Left renal pelvis (tissue), 4 donors: ENCODE measurements at regions not wholly inside any gene's neighbourhood (a gene's known extent, or its start where the extent isn't known, plus 50 kb on each side); places are given as distances from the start of the nearest gene placed in this dataset.

ENCODE experiments used
- DNase-seq, 4 donors: peaks; one replicate each; pipeline ENCODE4 v3.0.0-alpha.2; 2013; ENCODE audit warnings: low read depth in 4 of 4, low spot score in 3 of 4

- DNase-seq, result no peak
These were observed 51.2 kb downstream of the FOXL3 start for GRCh38 chr7:340979-341694.

DNA sequence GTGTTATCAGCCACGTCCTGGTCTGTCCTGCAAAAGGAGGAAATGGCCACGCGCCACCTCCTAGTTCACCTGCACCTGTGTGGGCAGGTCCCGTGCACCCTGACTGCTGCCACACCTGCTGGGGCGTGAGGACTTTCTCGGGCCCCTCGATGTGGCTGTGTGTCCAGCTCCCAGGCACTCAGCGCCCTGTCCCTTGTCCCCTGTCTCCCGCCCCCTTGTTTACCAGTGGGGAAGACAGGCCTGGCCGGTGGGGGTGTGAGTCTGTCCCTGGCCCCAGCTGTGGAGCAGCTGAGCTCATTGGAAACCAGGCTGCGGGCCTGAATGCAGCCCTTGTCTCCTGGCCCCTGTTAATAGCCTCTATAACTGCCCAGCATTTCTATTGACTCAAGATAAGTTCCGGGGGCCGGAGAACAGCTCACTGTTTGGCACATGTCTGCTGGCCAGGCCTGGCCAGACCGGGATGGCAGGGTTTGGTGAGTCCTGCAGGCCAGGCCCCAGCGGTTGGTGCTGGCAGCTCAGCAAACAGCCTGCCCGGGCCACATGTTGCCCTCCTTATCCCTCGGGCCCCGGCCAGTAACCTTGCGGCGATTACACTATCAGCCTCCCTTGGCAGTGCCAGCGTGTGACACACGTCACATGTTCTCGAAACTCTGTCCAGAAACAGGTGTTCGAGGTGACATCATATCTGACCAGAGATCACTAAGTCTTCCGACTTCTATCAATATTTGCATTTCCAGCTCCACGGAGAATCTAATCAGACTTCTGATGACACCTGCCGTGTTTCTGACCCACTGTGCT, 52.1 kb downstream of the FOXL3 start:
- no peak for DNase-seq

- DNase-seq, result no peak
These were observed 52.8 kb downstream of the FOXL3 start for GRCh38 chr7:342681-343216.

- no peak for DNase-seq
These were observed 53.4 kb downstream of the FOXL3 start for GRCh38 chr7:343227-343822.

- DNase-seq, result no peak
These were observed 54.1 kb downstream of the FOXL3 start for GRCh38 chr7:343864-344607.

DNA sequence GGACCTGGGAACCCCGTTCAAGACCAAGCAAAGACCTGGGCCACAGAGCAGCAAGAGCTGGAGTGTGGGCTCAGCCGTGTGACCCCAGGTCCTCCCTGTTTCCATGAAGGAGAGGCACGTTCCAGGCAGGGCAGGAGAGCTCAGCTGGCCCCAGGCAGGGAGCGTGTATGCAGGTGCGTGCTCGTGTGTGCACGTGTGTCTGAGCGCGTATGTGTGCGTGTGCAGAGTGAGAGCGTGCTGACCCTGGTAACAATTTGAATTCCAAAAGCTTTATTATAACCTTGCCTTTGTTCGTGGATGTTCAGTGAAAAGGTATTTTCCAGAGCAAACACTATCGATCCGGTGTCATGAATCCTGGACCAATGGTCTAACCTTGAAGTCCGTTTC, 54.6 kb downstream of the FOXL3 start:
- DNase-seq, result no peak

GRCh38 chr7:346116-346898, 56.3 kb downstream of the FOXL3 start:
- DNase-seq, result no peak

GRCh38 chr7:347001-347590, 57.1 kb downstream of the FOXL3 start:
- DNase-seq, result no peak

- DNase-seq, result no peak
These were observed 57.9 kb downstream of the FOXL3 start for GRCh38 chr7:347644-348479.

DNA sequence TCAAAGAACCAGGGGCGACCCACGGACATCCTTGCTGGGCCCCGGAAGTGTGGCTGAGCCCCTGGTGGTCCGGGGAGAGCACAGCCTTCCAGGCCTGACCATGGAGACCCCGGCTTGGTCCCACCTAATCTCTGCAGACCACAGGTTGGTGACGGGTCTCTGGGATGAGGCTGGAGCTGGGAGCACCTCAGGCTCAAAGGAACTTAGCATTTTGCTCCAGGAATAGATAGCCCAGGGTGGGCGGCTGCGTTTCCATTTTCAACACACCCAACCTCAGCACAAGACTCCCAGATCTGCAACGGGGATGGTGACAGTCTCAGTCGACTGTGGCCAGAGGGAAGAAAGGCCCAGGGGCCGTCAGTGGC, 58.5 kb downstream of the FOXL3 start:
- no peak for DNase-seq

GRCh38 chr7:348962-349743, 59.2 kb downstream of the FOXL3 start:
- no peak for DNase-seq

DNA sequence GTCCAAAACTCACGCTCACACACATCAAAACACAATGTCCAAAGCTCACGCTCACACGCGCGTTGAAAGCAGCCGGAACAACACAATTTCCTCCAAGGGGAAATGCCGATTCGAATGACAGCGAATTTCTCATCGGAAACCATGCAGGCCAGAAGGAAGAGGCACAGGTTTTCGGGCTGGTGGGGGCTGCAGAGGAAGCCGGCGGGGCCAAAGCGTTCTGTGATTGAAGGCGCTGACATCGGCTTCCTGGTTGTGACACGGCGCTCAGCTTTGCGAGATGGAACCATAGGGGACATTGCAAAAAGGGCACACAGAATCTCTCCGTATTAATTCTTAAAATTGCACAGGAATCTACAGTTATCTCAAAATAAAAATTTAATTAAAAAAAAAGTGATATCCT, 61.3 kb downstream of the FOXL3 start:
- no peak for DNase-seq

- no peak for DNase-seq
These were observed 61.9 kb downstream of the FOXL3 start for GRCh38 chr7:351681-352480.

DNA sequence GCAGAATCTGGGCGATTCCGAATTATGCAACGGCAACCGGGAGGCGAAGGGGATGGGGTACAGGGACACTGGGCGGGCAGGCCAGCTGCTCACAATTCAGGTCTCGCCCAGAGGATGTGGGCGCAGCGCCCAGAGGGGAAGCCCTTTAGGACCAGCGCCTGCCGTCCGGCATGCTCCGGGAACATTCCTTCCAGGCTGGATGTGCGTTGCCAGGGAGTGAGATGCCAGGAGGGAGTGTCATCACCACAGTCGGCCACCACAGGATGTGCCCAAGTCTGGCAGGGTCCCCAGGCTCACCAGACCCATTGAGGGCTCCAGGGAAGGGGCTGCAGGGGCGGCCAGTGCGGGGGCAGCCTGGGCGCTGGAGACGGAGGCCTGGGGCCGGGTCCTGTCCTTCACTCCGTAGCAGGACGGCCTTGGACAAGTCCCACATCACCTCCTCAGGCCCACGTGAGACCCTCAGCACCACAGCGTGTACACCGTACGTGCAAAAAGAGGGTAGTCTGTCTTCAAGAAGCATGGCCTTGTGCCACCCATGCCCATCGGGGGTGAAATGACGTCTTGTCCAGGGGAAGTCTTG, 63.9 kb downstream of the FOXL3 start:
- no peak for DNase-seq

GRCh38 chr7:354597-355470, 64.9 kb downstream of the FOXL3 start:
- no peak for DNase-seq

DNA sequence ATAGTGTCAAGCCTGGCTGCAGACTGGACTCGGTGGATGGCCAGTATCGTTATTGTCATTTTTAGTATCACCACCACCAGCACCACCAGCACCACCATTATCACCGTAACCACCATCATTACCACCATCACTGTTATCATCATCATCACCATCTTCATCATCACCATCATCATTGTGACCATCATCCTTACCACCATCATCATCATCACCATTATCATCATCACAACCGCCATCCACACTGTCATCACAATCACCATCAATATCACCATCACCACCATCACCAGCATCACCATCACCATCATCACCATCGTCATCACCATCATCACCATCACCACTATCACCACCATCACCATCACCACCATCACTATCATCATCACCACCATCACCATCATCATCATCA, 65.6 kb downstream of the FOXL3 start:
- no peak for DNase-seq
